GM19463 (cell line): ENCODE measurements at regions not wholly inside any gene's neighbourhood (a gene's known extent, or its start where the extent isn't known, plus 50 kb on each side); places are given as distances from the start of the nearest gene placed in this dataset.
"Not testable (repeated sequence)": the region's sequence is repeated elsewhere in the genome, so short reads cannot be mapped to it uniquely, and the experiment has no call there.

Source experiments
- ATAC-seq: cut with Tn5 transposase; IDR thresholded peaks from one replicate; pipeline ENCODE4 v1.9.1; 2021; ENCODE audit warnings: mild to moderate bottlenecking, moderate library complexity; ENCODE audit not compliant: unreplicated experiment

DNA sequence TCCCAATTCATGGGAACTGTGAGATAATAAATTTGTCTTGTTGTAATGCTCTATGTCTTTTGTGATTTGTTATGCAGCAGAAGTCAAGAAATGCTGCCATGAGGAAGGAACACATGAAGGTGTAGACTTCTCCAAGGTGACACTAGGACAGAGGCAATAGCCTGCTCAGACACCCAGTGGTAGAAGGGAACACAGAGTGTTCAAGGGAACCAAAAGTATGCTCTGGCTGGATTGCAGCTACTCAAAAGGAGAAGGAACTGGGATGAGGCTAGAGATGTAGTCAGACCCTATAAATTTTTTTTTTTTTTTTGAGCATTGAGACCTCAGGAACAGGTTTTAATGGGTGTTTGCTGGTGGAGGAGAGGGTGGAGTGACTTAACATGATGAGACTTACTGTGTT is 232.5 kb downstream of the PARP8 start:
- no peak for ATAC-seq

GRCh38 chr5:50900952-50901510 is 234.6 kb downstream of the PARP8 start:
- ATAC-seq, result no peak

GRCh38 chr5:50903651-50904050 is 237.2 kb downstream of the PARP8 start:
- ATAC-seq, result no peak

DNA sequence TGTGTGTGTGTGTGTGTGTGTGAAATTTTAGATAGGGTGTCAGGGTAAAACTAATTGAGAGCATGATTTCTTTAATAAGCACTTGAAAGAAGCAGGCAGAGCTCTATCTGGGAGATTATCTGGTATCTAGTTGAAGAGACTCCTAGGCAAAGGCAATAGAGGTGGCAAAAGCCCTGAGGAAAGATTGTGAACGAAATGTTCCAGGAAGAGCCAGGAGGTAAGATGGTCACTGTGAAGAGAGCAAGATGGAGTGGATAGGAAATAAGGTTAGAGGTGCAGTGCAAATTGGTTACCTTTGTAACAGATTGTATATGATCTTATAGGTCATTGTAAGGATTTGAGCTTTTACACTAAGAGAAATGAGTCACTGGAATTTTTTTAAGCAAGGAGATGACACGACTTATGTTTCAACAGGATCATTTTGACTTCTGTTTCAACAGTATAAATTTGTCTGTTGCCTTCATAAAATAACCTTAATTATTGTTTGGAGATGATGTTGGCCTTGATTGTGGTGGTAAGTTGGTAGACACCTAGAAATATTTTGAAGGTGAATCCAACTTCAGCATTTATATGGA is 239.6 kb downstream of the PARP8 start:
- no peak for ATAC-seq

DNA sequence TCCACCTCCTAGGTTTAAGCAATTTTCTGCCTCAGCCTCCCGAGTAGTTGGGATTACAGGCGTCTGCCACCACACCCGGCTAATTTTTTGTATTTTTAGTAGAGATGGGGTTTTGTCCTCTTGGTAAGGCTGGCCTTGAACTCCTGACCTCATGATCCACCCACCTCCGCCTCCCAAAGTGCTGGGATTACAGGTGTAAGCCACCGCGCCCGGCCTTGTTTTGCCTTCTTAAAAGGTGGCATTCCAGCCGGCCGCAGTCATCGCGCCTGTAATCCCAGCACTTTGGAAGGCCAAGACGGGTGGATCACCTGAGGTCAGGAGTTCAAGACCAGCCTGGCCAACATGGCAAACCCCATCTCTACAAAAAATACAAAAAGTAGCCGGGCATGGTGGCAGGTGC is 253.7 kb downstream of the PARP8 start:
- ATAC-seq, result not testable (repeated sequence)

DNA sequence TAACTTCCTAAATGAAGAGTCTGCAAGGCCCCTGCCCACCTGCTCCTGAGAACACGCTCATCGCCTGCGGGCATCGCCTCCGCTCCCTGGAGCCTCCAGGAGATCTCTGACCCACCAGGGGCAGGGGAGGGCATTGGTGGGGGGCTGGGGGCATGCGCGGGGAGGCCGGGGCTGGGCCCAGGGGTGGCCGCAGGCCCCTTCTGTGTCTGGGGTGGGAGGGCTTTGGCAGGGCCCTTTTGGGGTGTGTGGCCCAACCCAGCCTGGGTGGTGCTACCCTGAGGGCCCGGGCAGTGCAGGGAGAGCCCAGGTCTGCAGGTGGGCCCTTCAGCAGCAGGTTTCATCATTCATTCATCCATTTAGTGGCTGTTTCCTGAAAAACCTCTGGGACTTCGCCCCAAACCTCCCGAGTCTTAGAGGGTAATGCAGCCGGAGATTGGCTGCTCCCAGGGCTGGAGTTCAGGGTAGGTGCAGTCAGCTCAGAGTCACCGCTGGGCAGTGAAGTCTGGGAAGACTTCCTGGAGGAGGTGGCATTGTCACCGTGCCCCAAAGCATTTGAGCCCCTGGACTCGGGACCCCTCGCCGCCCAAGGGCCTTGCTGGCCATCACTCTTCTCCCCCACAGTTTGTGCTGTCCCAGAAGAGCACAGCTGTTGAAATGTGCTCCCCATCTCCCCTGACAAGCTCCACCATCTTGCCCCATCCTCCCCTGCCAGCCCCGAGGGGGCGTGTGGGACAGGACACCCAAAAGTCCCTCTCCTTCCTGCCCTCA is 255.1 kb downstream of the PARP8 start:
- no peak for ATAC-seq

- peak; percentile 65 for ATAC-seq
These were observed 255.9 kb downstream of the PARP8 start for GRCh38 chr5:50922134-50922941.

GRCh38 chr5:50922942-50923767 is 256.7 kb downstream of the PARP8 start:
- ATAC-seq, result no peak

GRCh38 chr5:50923768-50924494 is 257.5 kb downstream of the PARP8 start:
- ATAC-seq, result no peak

GRCh38 chr5:50927953-50928352 is 261.5 kb downstream of the PARP8 start:
- no peak for ATAC-seq

GRCh38 chr5:50929174-50929573 is 262.7 kb downstream of the PARP8 start:
- ATAC-seq, result no peak

DNA sequence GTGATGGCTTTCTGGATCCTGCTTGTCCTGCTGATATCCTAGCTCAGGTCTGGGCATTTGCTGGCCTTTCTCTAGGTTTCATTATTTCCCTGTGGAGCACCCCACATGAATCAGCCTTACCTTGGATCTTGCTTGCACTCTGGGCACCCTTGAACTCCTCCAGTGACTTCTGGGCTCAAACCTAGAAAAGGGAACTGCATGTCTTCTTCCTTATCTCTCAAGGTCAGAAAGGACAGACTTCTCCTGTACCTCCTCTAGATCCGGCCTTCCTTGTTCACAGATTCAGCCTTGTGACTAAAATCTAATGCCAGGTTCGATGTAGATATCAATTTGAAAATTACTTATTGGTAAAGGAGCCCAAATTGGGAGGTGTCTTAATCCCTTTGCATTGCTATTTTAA is 267.9 kb downstream of the PARP8 start:
- ATAC-seq, result no peak

- ATAC-seq, result no peak
These were observed 278.7 kb downstream of the PARP8 start for GRCh38 chr5:50945139-50945538.

DNA sequence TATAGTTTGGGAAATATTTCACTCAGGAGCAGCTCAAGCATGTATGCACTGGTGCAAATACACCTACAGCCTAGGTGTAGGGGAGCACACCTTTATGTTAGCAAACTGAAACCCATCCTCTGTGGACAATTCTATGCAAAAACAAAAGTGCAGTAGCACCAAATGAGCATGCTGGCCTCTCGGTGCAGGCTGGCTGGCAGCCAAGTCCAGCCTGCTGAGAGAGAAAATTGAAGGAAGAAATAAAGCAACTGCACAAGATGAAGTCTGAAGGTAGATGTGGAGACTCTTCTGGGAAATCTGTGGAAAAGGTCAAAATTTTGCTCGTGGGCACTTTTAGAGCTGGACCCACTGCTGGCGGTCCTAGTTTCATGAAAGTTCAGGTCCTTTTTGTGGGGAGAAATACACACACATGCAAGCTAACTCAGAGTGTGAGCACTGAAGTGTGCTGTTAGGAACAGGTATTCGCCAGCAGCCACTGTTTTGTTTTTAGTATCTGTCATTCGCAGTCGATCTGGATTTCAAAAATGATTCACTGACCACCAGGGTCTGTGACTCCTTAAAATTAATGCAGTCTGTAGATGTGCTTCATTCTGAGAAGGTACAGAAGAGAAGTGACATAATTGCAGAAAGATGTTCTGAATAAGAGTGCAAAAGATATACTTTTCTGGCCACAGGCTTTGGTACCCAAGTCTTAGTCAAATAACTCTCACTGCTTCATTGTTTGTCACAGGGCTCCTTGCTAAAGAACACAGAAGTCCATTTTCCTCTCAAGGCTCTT is 281.7 kb downstream of the PARP8 start:
- no peak for ATAC-seq

GRCh38 chr5:50953290-50953689 is 286.9 kb downstream of the PARP8 start:
- ATAC-seq, result no peak

DNA sequence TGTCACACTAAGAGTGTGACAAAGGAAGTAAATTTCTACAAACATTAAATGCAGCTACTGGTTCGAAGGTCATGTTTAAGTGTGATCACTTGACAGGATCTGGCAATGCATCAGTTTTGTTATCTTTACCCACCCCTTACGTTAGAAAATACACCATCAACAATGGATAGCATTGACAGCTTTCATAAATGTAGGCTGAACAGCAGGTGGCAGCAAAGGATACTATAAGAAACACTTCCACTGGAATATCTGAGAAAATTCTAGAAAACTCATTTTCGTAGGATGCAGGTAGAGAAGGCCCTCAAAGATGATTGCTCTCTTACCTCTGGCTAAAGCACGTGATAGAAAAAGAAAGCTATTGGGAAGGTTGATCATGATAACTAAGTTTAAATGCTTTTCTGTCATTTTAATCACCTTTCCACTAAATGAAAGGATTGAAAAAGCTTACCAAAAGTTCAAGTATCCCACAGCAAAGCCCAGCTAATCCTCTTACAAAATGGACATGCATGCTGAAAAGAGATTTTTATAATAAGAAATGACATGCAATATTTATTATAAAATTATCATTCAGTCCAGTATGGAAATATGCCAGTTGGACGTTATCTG is 292.5 kb downstream of the PARP8 start:
- ATAC-seq, result peak; percentile 37

- peak; percentile 87 for ATAC-seq
These were observed 296.8 kb downstream of the PARP8 start for GRCh38 chr5:50962934-50963872.
